PC-3 (cell line): ENCODE measurements at regions not wholly inside any gene's neighbourhood (a gene's known extent, or its start where the extent isn't known, plus 50 kb on each side); places are given as distances from the start of the nearest gene placed in this dataset.

ENCODE experiments used
- ATAC-seq: fragments of 200-7000 bp; cut with Tn5 transposase; 2 replicates; pipeline ENCODE4 v1.9.1; 2020; ENCODE audit warnings: mild to moderate bottlenecking, moderate library complexity
- BruUV-seq: library from RNA; stranded (reverse); fragments of 400-500 nt; replicated peaks from 2 replicates; lab custom pipeline; 2021; lab: Mats Ljungman, UMichigan
- CTCF ChIA-PET: fragments of 300-600 bp; sonication (Branson Sonifier 250); formaldehyde crosslinking; loops from one replicate; lab custom pipeline; 2022; ENCODE audit warnings: antibody characterized with exemption; lab: Charles Lee
- POLR2A ChIA-PET: fragments of 300-600 bp; sonication (Branson Sonifier 250); formaldehyde crosslinking; loops from one replicate; lab custom pipeline; 2022; ENCODE audit warnings: antibody characterized with exemption; ENCODE audit not compliant: unreplicated experiment; lab: Charles Lee
- DNase-seq: peaks from one replicate; pipeline ENCODE4 v3.0.0-alpha.2; 2015
- H2AFZ ChIP-seq: fragments of 300-600 bp; sonication (generic); 2 replicates; pipeline ENCODE4 v1.6.0; 2016; ENCODE audit warnings: antibody characterized with exemption, low read length
- H3F3A ChIP-seq: fragments of 300-600 bp; sonication (generic); one replicate; pipeline ENCODE4 v1.6.0; 2017; ENCODE audit warnings: antibody characterized with exemption, low read length, control low read depth, mild to moderate bottlenecking; ENCODE audit not compliant: unreplicated experiment
- H3K27ac ChIP-seq: fragments of 300-600 bp; sonication (generic); 2 replicates; pipeline ENCODE4 v1.5.1; 2016; ENCODE audit warnings: mild to moderate bottlenecking, low read length
- H3K27me3 ChIP-seq: fragments of 300-600 bp; sonication (generic); 2 replicates; pipeline ENCODE4 v1.6.1; 2016; ENCODE audit warnings: low read length, mixed read lengths
- H3K36me3 ChIP-seq: fragments of 300-600 bp; sonication (generic); 2 replicates; pipeline ENCODE4 v1.6.1; 2016; ENCODE audit warnings: low read depth, mixed run types, low read length, mixed read lengths
- H3K4me1 ChIP-seq: fragments of 300-600 bp; sonication (generic); 2 replicates; pipeline ENCODE4 v1.5.1; 2016; ENCODE audit warnings: low read length; ENCODE audit not compliant: insufficient read depth
- H3K4me2 ChIP-seq: fragments of 300-600 bp; sonication (generic); 2 replicates; pipeline ENCODE4 v1.6.0; 2016; ENCODE audit warnings: low read length
- H3K4me3 ChIP-seq: fragments of 300-600 bp; sonication (generic); 2 replicates; pipeline ENCODE4 v1.5.1; 2016; ENCODE audit warnings: mild to moderate bottlenecking, low read length, mixed read lengths
- H3K79me2 ChIP-seq: fragments of 300-600 bp; sonication (generic); 2 replicates; pipeline ENCODE4 v1.6.1; 2017; ENCODE audit warnings: low read length, mixed read lengths
- H3K9ac ChIP-seq: fragments of 300-600 bp; sonication (generic); 2 replicates; pipeline ENCODE4 v1.6.0; 2016; ENCODE audit warnings: mild to moderate bottlenecking, low read length
- H3K9me2 ChIP-seq: fragments of 300-600 bp; sonication (generic); replicated peaks from 2 replicates; pipeline ENCODE4 v1.6.1; 2016; ENCODE audit warnings: mixed run types, low read length, mixed read lengths
- H3K9me3 ChIP-seq: fragments of 300-600 bp; sonication (generic); 2 replicates; pipeline ENCODE4 v1.6.1; 2016; ENCODE audit warnings: low read length, mixed read lengths
- H4K20me1 ChIP-seq: fragments of 300-600 bp; sonication (generic); 2 replicates; pipeline ENCODE4 v1.6.1; 2016; ENCODE audit warnings: low read length, mixed read lengths
- CTCF ChIP-seq: fragments of 300-600 bp; sonication (generic); conservative IDR thresholded peaks from 2 replicates; pipeline ENCODE4 v1.5.1; 2017; ENCODE audit warnings: antibody characterized with exemption, low read depth, mild to moderate bottlenecking, low read length
- EZH2 ChIP-seq: fragments of 300-600 bp; sonication (generic); IDR thresholded peaks from one replicate; pipeline ENCODE4 v1.6.1; 2017; ENCODE audit warnings: antibody characterized with exemption, mild to moderate bottlenecking, low read length; ENCODE audit not compliant: unreplicated experiment
- EZH2phosphoT487 ChIP-seq: fragments of 300-600 bp; sonication (generic); IDR thresholded peaks from 2 replicates; pipeline ENCODE4 v1.6.1; 2018; ENCODE audit warnings: mild to moderate bottlenecking, antibody characterized with exemption, low read length, borderline replicate concordance
- intact Hi-C: fragments of 100-400 bp; cut with micrococcal nuclease; formaldehyde crosslinking; loops from 2 replicates; pipeline ENCODE4 v1.9.0; 2023

GRCh38 chr5:136894070-136894469, 528.7 kb upstream of the TRPC7 start:
- Histone ChIP-seq H3K9ac (no peak overlapping the region), H3K36me3 (no peaks in the 10 kb centered on the region), H3F3A (no peaks in the 10 kb centered on the region), H3K9me2 (no peaks in the 10 kb centered on the region), H2AFZ (no peak overlapping the region), H3K4me3 (no peak overlapping the region), H3K79me2 (no peaks in the 10 kb centered on the region), H3K27ac (no peak overlapping the region), H3K4me2 (no peak overlapping the region), H4K20me1 (no peaks in the 10 kb centered on the region), H3K4me1 (no peaks in the 10 kb centered on the region), H3K27me3 (no peaks in the 10 kb centered on the region), H3K9me3 (no peaks in the 10 kb centered on the region)
- ChIA-PET CTCF (no interaction called here), POLR2A (no interaction called here)
- TF ChIP-seq CTCF (no peak), EZH2 (no peak), EZH2phosphoT487 (no peak)
- ATAC-seq (no peak), DNase-seq (no peak)
- intact Hi-C loops, result no loop called here
- BruUV-seq, result no TSS peak

- BruUV-seq, result no TSS peak
- TF ChIP-seq CTCF, result no peak
- TF ChIP-seq EZH2phosphoT487, result no peak
- TF ChIP-seq EZH2, result no peak
- no peaks in the 10 kb centered on the region for H3K36me3 ChIP-seq
- H4K20me1 ChIP-seq, result no peaks in the 10 kb centered on the region
- CTCF ChIA-PET, result no interaction called here
- POLR2A ChIA-PET, result no interaction called here
- ATAC-seq, result no peak
- no peaks in the 10 kb centered on the region; the same call in 1 of the 2 replicates for H3K4me1 ChIP-seq
- H3K9me3 ChIP-seq, result no peaks in the 10 kb centered on the region
- no peak overlapping the region for H3K27ac ChIP-seq
- H3K79me2 ChIP-seq, result no peaks in the 10 kb centered on the region
- no peak for DNase-seq
- intact Hi-C loops, result no loop called here
- no peak overlapping the region for H2AFZ ChIP-seq
- no peaks in the 10 kb centered on the region for H3F3A ChIP-seq
- H3K4me2 ChIP-seq, result no peak overlapping the region
- no peaks in the 10 kb centered on the region for H3K27me3 ChIP-seq
- H3K9me2 ChIP-seq, result no peaks in the 10 kb centered on the region
- H3K4me3 ChIP-seq, result no peak overlapping the region
- H3K9ac ChIP-seq, result no peak overlapping the region
Observed at GRCh38 chr5:136892000-136892399, 526.7 kb upstream of the TRPC7 start.

GRCh38 chr5:136891175-136891972, 526.0 kb upstream of the TRPC7 start:
- BruUV-seq, result no TSS peak
- no peaks in the 10 kb centered on the region for H3F3A ChIP-seq
- intact Hi-C loops, result no loop called here
- H3K9me2 ChIP-seq, result no peaks in the 10 kb centered on the region
- CTCF ChIA-PET, result no interaction called here
- no peak overlapping the region for H2AFZ ChIP-seq
- H3K9me3 ChIP-seq, result no peaks in the 10 kb centered on the region
- no peak for TF ChIP-seq CTCF
- TF ChIP-seq EZH2, result no peak
- no peak for TF ChIP-seq EZH2phosphoT487
- H4K20me1 ChIP-seq, result no peaks in the 10 kb centered on the region
- no peak overlapping the region for H3K9ac ChIP-seq
- H3K36me3 ChIP-seq, result no peaks in the 10 kb centered on the region
- H3K27ac ChIP-seq, result no peak overlapping the region
- H3K79me2 ChIP-seq, result no peaks in the 10 kb centered on the region
- H3K4me1 ChIP-seq, result peaks cover 4% of the 10 kb centered on the region; the same call in 1 of the 2 replicates
- no peaks in the 10 kb centered on the region for H3K27me3 ChIP-seq
- POLR2A ChIA-PET, result no interaction called here
- DNase-seq (no peak), ATAC-seq (no peak)
- H3K4me2 ChIP-seq, result no peak overlapping the region
- H3K4me3 ChIP-seq, result no peak overlapping the region
